OCI-LY3 (cell line): ENCODE measurements at regions not wholly inside any gene's neighbourhood (a gene's known extent, or its start where the extent isn't known, plus 50 kb on each side); places are given as distances from the start of the nearest gene placed in this dataset.

Experiments used
- EZH2phosphoT487 ChIP-seq: fragments of 200-600 bp; shearing (Covaris generic); IDR thresholded peaks from 2 replicates; pipeline ENCODE4 v1.6.1; 2018; ENCODE audit warnings: antibody characterized with exemption, mixed run types, low read depth
- TF ChIP-seq, protein P1 (sequence below): fragments of 200-600, 300-600 bp; sonication (generic); IDR thresholded peaks from 2 replicates; pipeline ENCODE4 v1.5.1; 2014; ENCODE audit warnings: antibody characterized with exemption, low read length, low read depth

DNA sequence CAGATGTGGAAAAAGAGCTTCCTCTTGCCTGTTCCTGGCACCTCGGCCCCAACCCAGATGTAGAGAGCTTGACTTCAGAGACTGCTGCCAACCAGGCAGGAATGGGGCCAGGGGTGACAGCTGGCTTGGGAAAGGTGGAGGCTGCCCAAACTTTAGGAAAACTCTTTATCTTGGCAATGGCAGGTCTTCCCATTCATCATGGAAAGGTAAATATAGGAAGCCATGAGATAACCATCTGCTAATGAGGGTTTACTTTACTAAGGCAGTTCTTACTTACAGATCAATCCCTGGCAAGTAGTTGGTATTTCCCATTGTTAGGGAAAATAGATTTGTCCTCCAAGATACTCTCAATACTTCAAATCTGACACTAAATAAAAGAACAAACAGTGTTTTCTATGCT is 143.1 kb upstream of the NUDT4 start:
- TF ChIP-seq, protein P1, sequence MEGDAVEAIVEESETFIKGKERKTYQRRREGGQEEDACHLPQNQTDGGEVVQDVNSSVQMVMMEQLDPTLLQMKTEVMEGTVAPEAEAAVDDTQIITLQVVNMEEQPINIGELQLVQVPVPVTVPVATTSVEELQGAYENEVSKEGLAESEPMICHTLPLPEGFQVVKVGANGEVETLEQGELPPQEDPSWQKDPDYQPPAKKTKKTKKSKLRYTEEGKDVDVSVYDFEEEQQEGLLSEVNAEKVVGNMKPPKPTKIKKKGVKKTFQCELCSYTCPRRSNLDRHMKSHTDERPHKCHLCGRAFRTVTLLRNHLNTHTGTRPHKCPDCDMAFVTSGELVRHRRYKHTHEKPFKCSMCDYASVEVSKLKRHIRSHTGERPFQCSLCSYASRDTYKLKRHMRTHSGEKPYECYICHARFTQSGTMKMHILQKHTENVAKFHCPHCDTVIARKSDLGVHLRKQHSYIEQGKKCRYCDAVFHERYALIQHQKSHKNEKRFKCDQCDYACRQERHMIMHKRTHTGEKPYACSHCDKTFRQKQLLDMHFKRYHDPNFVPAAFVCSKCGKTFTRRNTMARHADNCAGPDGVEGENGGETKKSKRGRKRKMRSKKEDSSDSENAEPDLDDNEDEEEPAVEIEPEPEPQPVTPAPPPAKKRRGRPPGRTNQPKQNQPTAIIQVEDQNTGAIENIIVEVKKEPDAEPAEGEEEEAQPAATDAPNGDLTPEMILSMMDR = no peak
- TF ChIP-seq EZH2phosphoT487 = no peak
